HG03095 (cell line): ENCODE measurements at regions not wholly inside any gene's neighbourhood (a gene's known extent, or its start where the extent isn't known, plus 50 kb on each side); places are given as distances from the start of the nearest gene placed in this dataset.

Source experiments
- ATAC-seq: cut with Tn5 transposase; IDR thresholded peaks from one replicate; pipeline ENCODE4 v1.9.1; 2021; ENCODE audit warnings: moderate library complexity; ENCODE audit not compliant: unreplicated experiment

DNA sequence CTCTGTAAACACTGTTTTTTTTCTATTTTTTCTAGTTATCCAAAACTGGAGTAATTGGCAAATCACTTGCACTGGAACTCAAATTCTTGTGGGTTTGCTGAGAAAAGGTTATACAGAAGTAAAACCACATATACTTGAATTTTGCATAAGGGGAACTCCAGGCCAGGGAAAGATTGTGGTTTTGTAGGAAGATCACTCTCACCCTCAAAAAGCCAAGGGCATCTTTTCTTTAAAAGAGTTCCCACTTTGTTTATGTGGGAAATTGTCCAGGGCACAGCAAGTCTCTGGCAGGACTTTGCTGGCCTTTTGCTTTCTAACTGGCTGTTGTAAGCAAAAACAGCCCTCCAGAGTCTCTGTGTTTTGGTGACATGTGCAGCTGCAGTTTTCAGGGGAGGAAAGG lies 340.3 kb upstream of the RBMS3 start:
- peak; percentile 86 for ATAC-seq

DNA sequence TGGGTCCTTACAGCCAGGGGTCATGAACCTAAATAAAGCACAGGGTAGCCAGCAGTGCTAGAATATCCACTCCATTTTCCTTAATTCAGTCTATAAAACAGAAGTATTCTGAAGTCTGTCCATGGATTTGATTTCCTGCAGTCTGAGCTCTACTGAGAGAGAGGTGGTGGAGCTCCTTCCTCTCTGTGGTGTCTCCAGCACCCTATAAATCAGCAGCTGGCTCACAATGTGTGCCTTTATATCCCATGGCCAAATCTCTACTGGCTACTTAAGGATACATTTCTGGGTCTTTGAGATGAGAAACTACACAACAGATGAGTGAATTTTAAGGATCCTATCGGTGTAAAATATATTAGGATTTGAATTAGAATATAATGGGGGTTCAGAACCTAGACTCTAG lies 339.9 kb upstream of the RBMS3 start:
- ATAC-seq, result no peak

DNA sequence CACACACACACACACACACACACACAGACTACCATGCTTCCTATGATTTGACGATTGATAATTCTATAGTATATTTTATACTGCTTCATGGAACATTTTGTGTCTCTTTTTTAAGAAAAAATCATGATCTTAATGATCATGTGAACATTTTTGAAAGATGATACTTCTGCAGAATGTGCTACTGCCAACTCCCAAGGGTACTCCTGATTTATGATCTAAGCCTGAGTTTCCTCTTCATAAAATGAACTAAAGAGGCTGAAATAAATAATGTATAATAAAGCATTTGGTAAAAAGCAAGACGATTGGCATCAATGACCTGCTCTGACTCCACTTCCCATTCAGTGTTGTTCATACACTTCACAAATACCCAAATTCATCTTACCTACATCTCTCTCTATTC lies 333.8 kb upstream of the RBMS3 start:
- no peak for ATAC-seq

DNA sequence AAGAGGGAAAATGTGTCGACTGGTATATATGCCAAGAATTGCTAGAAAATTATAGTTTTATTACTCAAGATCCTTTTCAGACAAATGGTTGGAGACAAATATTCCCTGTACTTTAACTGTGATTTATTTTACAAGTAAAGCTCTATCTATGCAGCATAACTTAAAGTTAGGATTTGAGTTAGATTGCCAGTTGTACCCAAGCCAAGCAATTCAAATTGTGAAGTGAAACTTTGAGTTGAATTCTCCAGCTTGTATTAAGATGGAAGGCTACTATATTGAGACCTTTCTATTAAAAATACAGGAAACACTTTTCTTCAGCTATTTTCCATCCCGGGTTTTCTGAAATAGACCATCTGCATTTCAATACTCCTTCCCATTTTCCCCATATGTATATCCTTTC lies 333.1 kb upstream of the RBMS3 start:
- ATAC-seq, result no peak

DNA sequence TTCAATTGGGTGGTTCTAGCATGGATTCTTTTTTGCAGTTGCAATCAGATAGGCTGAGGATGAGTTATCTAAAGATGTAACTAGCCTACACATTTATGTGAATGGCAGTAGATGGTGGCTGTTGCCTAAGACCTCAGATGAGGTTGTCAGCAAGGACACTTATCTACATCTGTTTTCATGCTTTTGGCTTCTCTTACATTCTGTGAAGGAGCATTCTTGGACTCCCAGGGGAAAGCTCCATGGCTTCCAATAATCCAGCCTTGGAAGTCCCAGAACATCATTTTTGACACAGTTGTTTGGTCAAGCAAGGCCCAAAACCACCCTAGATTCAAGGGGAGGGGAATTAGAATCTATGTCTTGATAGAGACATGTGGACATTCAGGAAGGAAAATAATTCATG lies 332.2 kb upstream of the RBMS3 start:
- ATAC-seq, result no peak

DNA sequence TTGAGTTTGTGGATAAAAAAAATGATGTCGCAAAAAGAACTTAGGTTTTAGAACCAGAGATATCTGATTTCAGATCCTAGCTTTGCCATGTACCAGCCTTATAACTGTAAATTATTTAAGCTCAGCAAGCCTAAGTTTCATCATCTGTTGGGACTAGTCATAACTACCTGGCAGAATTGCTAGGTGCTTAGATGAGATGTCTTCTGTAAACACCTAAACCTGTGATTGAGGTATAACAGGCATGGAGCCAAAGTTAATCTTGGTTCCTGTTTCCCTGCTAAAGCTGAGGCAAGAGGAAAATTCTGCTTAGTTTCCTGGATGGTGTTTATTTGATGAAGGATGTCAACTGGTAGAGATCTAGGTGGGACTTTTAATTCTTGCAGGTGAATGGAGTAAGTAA lies 331.3 kb upstream of the RBMS3 start:
- ATAC-seq, result no peak

DNA sequence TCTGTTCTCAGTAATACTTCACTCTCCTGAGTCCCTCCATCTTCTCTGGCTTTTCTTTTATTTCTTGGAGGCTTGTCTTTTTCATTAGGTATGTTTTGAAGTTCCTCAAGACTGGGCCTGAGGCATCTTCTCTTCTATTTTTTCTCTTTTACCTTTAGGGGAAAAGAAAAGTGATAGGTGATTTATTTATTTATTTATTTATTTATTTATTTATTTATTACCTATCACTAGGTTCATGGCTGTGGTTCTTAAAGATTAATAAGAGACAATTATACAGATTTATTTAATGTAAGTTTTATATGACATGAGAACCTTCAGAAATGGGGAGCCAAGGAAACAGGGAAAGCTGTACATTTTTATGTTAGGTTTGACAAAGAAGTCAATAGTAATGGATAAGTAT lies 330.3 kb upstream of the RBMS3 start:
- ATAC-seq, result no peak

DNA sequence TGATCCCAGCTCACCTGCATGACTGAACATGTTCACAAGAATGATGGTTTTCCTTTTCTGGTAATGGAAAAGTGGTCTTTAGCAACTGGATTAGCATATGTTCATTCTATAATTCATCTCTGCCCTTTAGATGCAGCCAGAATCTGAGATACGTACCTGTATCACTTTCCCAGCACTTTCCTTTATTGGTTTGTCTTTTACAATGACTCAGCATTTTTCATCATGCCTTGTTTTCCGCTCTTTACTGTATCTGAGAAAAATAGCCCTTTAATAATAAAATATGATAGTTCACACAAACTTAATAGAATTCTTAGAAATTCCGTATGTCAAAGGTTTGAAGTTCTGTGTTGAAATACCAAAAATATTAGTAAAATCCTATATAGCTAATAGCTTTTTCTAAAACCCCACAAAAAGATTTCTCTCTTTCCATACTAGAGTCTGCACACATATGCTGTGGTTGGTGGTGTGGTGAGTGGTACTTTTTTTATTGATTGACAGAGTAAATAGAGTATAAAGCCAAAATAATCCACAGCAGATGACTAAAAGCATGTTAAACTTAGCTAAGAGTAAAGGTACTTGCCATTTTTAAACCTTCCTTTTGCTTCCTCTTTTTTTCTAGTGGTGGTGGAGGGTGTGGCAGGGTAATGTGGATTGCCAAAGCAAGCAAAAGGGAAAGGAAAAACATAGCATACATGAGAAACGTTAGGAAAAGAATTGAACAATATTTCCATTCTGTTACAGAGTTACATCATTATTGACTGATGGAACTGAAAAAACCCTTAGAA lies 328.9 kb upstream of the RBMS3 start:
- ATAC-seq, result no peak

DNA sequence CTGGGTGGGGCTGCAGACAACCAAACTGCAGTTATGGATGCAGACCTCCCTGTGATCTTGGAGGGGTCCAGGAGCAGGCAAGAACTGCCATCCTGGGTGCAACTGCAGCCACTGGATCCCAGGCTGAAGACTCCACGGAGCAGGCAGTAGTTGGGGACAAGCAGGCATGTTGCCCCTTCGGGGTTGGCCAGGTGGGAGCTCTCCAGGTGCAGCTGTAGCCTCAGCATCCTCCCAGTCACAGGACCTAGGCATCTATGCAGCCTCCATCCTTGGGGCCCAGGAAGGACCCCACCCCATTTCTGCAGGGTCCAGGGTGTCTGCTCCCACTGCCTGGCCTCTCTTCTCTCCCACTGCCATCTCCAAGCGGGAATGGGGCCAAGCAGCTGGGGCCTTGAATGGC lies 322.2 kb upstream of the RBMS3 start:
- ATAC-seq, result no peak

DNA sequence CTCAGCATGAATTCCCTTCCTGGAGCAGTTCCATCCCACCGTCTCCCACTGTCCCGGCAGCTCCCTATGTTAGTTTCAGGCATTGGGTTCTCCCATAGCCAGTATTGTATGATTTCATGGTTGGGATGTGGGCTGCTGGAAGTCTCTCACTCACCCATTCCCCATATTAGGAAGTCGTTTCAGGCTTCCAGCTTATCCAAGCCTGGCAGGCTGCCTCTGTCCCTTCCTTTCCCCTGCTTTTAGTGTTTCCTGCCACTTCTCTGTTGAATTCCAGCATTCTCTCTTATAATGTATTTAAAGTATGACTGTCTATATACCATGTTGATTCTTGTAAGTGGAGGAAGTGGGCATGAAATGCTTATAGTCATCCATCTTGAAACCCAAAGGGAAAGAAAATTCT lies 309.7 kb upstream of the RBMS3 start:
- ATAC-seq, result no peak

DNA sequence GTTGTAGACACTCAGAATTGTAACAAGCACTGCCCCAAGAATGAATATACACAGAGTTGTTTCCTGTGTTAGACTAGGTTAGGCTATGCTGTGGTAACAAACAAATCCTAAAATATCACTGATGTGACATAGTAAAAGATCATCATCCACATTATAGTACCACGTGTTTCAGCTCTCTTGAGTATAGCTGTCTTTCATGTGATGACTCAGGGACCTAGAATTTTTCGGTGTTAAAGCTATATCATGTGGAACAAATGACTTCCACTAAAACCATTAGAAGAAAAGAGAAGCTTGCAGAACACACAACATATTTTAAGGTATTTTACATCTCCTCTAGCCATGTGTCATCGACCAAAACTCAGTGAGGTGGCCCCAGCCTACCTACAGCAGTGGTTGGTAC lies 307.9 kb upstream of the RBMS3 start:
- ATAC-seq, result peak; percentile 59

DNA sequence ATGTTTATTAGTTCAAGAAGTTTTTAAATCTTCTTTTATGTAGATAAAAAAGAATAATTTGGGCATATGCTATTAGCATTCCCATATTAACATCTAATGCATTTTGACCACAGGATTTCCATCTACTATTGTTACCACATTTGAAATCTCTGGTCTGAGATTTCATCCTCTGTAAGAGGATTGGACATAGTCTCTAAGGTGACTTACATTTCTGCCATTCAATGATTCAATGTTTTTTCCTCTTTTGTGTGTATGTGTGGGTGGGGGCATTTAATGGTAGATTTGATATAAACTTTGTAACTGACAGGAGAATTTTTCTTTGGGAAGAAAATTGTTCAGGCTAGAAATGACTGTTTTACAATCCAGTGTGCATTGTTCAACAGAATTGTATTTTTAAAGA lies 307.3 kb upstream of the RBMS3 start:
- no peak for ATAC-seq

DNA sequence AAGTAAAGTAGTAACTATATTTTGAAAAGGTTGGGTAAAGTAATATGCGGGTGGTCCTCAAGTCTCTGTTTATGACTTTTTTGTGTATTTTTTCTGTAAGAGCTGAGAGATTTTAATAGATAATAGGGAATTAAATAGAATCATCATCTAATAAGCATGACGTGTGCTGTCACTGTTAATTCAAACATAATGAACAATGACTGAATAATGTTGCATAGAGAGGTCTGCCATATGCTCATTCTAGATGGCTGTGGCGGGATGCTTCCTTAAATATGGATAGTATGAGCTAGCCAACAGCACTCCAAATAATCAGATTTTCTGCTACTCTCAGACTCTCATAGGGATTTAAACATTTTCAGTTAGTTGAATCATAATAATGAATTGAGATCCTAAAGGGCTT lies 302.8 kb upstream of the RBMS3 start:
- no peak for ATAC-seq

DNA sequence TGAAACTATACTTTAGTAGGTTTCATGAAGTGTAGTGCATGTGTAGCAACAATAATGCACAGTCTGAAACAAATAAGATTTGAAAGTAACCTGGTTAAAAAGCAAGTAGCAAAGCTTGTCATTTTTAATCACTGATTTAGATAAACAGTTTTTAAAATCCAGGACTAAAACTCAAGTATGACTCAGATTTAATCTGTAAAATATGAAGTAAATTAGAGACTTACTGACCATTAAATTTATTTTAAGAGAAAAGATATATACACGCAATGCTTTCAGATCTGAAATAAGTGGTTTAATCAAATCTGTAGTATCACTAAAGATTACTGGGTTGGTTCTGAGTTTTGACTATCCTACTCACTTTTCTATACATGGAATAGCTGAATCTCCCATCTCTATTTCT lies 300.7 kb upstream of the RBMS3 start:
- ATAC-seq, result no peak

DNA sequence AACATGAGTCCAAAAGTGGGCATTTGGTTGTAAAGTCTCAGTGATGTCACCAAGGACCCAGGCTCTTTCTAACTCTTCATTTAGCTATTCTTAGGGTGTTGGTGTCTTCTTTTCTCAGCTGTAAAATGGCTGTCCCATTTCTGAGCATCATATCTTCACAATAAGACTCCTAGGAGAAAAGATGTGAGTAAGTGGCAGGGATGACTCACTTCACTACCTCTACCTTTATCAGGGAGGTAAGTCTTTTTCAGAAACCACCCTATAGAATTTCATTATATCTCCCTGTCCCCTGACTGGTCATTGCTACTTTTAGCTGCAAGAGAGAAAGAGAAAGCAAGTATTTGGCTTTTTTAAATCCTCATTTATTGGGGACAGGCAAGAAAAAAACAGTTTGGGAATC lies 300.2 kb upstream of the RBMS3 start:
- ATAC-seq, result no peak

DNA sequence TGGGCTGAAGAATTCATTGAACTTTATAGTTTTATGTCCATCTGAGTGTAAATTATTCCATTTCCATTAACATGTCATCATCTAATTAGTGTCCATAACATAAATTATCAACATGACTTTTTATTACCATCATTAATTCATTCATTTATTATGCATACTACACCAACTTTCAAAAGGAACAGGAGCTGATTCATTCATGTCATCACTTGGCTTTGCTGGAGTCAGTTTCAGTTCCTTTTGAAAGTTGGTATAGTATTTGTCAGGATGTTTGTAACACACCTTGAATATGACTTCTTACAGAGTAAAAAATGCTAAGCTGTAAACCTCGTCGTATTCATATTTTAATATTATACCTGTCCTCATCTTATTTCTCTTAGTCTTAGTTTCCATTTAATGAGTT lies 298.0 kb upstream of the RBMS3 start:
- ATAC-seq, result peak; percentile 84

DNA sequence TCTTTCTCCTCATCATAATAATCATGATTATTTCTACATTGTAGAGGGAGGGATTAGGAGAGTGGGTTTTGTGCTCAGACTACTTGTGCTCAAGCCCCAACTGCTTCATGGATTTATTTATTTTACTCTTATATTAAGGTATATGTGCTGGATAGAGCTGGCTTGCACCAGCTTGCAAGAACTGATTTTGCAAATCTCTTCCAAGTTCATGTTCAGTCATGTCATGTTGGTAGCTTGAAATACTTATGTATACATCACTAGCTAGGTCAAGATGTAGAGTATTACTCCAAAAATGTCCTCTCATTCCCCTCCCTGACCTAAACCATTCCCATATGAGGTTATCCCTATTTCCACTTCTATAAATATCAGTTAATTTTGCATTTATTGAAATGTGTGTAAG lies 293.9 kb upstream of the RBMS3 start:
- no peak for ATAC-seq

DNA sequence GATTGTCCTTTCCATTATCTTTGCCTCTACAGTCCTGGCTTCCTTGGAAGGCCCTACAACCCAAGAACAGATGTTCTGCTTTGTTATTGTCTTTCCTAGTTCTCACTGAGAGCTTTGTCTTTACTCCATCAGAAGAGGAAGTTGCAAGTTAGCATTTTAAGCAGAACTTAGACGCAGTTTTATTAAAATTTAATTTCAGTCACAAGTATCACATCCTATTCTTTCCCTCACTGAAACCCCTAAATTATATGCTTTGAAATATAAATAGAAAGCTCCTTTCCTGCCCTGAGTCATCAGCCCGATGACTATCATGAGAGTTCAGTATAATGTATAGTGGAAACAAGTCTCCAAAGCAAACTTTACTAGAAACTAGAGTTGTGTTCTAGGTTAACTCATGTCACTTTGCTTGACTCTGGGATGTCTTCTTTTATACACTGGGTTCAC lies 291.2 kb upstream of the RBMS3 start:
- peak; percentile 90 for ATAC-seq

DNA sequence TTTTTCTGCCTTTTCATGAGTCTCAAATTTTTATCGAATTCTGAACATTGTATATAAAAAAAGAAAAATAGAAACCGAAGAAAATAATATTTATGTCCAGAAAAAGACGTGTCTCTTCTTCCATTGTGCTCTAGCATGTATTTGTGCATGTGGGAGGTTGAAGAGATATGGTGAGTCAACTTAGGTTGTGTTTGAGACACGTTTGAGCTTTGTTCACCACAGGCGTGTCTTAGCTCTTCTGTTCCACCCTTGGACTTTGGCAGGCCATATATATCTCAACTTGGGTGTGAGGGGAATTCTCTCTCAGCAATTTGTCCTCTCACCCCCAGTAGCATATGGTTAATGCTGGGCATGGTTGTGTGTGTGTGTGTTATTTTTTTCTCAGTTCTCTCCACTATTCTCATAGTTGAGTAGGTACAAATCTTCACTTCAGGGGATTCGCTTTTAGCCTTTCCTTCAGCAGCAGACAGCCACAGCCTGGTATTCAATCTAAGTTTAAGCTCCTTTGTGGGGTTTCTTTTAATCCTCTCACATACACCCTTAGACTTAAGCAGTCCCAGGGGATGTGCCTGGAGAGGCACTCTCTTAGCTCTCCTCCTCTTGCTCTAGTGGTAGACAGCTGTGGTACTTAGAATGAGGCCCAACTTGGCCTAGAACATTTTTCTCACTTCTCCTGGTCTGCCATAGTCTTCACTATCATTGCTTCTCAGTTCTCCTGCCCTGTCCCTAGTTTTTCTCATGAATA lies 286.5 kb upstream of the RBMS3 start:
- no peak for ATAC-seq

DNA sequence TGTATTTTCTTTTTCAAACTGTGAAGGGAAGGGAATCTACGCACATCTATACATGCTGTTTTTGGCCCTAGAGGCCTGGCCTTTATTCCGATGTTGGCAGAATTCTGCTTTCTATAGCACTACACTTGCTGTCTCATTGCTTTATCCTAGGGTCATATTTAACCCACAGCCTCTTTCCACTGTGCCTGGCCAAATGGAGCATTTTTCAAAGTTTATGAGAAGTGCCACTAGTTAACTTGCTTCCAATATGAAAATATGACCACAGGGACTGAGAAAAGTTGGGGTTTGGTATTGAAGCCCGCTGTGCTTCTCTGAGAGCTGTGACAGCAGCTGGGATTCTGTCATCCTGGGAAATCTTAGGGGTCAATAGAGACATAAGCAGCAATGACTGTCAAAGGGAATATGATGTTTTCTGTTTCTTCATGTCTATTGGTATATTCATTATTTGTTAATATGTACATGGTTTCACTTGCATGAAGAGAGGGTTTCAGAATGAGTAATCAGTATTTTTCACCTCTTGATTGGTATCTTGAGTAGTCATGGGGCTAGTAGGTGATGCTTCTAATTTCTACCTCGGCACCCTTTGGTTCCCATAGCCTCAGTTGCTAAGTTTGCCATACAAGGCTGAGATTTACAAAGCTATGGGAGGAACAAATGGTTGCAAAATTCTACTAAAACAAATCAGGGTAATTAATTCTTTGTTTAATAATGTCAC lies 275.8 kb upstream of the RBMS3 start:
- ATAC-seq, result peak; percentile 99

DNA sequence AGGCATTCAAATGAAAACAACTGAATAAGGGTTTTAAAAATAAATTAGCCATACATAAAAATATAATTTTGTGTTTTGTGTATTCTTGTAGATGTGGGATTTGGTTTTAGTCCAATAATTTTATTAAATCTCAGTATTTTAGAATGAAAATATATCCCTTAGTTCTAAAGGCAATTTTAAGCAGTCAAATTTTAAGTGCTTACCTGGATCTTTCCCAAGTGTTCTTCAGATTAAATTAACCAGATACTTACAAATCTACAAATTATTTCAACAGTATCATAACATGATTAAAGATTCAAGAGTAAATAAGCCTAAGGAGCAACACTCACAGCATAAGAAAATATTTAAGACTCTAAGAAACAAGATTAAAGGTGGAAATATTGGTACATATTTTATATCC lies 275.0 kb upstream of the RBMS3 start:
- ATAC-seq, result no peak

DNA sequence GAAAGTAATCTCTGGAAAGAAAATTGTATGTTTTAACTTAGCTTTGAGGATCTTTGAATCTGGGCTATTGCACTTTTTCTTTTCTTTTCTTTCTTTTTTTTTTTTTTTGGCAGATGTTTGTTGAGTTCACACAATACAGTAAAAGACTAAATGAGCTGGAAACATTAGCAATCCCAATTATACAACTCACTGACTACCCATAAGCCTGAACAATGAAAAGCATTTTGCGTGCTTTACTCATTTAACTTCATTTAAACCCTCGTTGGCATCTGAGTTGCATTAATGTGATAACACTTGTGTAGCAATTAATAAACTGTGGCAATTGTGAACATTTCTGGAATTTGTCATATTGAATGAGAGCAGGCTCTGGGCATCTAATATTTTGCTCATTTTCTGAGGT lies 269.4 kb upstream of the RBMS3 start:
- no peak for ATAC-seq
